HG02759 (cell line): ENCODE measurements at regions not wholly inside any gene's neighbourhood (a gene's known extent, or its start where the extent isn't known, plus 50 kb on each side); places are given as distances from the start of the nearest gene placed in this dataset.
A peak's percentile ranks its signal among the peaks of the same experiment; 100 is the strongest.

ENCODE experiments used
- ATAC-seq: cut with Tn5 transposase; IDR thresholded peaks from one replicate; pipeline ENCODE4 v1.9.1; 2021; ENCODE audit warnings: mild to moderate bottlenecking, moderate library complexity; ENCODE audit not compliant: unreplicated experiment

DNA sequence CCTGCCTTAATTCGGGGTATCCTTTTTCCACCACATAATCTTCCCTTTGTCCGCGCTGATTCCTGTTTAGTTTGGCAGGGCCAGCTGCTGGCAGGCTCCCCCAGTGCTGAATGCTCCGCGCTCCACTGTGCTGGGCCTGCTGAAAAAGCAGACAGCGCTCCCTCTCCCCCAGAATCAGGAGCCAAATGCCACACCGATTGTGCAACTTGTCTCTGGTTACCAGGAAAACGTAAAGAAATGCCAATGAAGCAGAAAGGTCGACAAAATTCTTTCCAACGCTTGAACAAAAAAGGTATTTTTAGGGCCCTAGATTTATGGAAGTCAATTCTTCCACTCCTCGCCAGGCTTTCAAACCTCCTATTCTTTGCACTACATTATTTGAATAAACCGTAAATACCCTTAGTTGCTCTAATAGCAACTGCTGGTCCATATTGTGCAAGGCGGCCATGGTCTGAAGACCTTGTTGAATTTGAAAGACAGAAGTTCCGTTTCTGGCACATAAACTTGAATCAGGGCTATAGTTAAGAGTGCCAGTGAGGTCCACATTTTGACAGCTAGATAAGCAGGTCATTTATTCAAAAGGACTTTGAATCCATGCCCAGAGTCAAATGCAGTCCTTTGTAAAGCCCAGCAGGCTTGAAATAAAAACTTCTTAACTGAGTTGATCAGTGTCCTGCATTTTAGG lies 206.7 kb upstream of the RFC3 start:
- ATAC-seq: no peak

DNA sequence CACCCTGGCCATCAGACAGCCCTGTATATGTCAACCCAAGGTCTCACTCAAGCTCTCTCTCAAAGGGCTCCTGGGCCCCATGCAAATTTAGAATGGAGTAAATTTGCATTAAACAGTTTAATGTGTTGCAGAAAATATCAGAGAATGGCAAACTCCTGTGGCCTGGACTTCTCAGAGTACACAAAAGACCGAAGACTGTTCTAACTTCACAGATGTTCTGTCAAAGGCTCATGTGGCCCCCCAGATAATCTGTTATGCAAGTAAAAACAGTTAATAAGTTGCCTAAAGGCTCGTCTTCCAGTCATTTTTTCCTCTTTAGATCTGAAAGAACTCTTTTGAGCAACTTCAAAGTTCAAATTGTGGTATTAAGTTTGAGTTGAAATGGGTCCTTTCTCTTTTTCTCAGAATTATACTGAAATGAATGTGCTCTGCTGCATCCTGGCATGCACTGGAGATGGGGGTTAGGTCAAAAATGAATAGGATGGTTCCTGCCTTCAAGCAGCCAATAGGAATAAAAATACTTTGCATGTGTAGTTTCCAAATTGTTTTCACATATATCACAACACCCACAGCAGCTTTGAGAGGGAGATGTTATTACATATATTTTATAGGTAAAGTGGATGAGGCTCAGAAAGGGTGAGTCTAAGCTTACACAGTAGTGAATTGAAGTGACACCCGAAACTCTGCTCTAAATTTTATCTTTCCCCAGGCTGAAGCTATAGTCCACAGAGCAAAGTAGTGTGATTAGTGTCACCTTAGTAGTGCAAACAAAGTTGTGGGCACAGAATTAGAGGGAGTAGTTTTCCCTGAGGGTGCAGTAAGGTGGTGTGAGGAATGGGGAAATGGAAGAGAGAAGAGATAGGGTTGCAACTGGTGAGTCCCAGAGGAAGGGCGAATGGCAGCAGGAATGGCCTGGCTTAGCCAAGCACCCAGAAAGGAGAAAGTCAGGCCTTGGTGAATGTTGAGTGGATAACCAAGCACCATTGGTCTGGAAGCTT lies 205.0 kb upstream of the RFC3 start:
- ATAC-seq: peak; percentile 79

DNA sequence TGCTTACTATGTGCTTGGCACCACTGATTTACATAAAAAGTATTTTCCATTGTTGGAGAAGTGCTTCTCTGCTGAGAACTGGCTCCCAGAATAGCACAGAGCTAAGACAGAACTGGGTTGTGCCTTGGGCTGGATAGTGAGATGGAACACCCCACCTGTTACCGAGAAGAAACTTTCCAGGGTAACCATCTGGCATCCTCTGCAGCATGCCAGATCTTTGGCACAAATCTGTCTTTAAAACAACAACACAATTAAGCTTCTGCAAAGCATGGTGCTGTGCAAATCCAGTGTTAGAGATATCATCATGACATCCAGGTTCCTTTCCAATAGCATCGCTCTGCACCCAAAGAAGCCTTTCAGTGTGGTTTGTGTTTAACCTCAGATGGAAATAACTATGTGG lies 202.5 kb upstream of the RFC3 start:
- ATAC-seq: no peak

DNA sequence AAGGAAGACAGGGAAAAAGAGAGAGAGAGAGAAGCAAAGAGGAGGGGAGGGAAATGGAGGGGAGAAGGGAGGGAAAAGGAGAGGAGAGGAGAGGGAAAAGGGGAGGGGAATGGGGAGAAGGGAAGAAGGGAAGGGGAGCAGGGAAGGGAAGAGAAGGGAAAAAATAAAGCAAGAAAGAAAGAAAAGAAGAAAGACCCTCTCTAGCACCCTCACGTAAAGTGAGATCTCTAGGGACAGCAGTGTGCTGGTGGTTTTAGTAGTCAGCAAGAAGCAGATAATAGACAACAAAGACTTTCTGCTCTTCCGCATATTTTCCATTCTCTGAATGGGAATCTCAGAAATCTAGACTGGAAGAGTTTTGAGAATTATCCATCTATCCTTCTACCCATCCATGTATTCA lies 201.8 kb upstream of the RFC3 start:
- no peak for ATAC-seq

DNA sequence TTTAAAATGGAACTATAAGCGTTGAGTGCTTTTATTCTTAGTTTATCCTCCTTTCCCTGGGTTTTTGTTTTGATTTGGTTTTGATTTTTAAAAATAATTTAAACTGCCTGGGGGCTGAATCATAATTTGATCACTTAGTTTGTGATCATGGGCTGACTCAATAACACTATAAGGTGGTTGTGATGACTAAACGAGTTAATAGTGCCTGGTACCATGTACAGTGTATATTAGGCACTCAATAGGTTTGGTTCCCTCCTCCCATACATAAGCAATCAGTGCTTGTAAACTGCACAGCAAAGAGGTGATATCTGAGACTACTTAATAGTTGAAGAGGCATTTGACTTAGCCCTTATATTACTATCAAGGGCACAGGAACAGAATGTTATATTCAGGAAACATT lies 200.9 kb upstream of the RFC3 start:
- ATAC-seq: no peak

DNA sequence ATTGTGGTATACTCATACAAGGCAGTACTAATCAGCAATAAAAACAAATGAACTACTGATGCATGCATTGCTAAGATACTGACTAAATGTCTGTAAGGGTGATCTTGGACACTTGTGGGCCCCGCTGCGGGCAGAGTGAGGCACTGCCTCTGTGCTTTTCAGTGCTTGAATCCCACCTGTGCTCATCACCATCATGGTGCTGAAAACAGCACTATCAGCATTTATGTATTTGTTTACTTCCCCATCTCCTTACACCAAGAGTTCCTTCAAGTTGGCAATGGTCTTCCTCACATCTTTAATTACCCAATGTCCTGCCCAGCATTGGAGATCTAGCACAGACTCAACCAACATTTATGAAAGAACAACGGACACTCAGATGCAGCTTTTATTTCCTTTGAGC lies 193.7 kb upstream of the RFC3 start:
- ATAC-seq: no peak

DNA sequence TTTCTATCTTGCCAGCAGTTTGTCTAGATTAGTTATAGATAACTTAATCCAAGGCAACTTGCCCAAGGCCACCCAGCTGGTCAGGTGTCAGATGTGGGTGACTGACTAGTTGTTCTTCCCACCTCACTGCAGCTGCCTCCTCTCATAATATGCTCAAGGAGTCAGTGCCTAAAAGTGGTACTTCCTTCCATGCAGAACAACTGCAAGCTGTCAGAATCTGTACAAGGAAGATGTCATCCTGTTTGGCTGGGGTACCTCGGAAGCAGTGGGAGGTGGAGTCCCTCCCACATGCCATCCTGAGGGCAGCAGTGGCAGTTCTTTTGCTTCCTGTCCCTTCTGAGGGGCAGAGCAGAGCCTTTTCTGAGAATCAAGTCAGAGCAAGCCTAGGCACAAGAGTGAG lies 193.2 kb upstream of the RFC3 start:
- ATAC-seq: no peak

DNA sequence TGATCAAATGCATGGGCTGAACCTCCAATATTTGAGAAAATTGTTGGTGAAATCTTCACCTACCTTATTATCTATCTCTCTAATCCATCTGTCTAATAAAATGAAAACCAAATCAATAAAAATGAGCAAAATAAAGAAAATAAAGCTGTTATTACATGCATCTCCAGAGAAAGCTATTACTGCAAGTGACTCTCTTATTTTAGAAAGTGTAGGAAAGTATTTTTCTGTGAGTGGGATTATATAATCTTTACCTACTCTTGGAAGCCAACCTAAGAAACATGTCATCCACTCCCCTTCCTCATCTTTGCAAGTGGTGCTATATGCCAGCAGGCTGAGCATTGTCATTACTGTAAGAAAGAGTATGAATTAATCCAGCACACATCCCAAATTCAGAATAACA lies 191.5 kb upstream of the RFC3 start:
- no peak for ATAC-seq

DNA sequence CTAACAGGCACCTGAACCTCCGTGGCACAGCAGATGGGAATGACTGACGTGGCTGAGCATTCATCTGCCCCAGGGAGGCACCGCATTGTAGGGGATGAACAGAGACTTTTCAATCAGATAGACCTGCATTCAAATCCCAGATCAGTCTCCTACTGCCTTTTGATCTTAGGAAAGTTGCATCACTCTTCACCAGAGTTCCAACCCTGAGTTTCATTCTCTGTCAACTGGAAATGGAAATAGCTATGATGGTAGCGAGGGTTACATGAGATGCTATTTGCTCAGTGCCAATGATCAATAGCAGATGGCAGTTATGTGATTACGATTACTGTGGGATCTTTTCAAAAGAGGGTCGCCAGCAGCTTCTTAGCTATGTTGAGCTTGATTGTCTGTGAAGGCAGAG lies 189.3 kb upstream of the RFC3 start:
- no peak for ATAC-seq

DNA sequence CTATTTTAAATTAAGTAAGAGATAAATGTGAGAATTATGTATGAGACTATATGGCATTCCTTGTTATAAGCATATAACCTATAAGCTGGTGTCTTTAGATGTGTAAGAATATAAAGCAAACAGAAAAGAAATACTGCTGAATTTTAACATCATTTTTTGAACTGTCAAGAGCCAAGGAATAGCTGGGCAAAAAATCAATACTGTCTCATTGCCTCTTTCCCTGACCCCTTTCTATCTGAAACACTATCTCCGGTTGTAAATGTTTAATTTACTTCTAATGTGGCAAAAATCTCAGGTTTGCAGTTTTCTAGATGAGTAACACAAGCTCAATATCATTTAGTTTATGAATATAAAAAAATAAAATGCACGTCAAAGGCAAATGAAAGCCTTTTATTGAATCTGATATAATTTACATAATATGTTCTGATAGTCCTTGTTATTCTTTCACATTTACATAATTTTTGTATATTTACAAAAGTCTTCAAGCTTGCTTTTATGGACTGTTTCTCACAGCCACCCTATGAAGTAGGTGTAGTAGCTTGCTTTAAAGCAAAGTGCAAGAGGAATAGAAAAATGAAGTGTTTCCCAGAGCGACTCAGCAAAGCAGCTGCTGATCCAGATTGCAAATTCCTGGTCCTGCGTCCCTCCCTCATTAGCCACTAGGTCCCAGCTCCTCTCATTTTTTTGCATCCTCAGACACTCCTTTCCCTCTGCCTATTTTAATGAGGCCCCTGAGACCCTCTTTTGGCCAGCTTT lies 188.2 kb upstream of the RFC3 start:
- ATAC-seq: no peak

DNA sequence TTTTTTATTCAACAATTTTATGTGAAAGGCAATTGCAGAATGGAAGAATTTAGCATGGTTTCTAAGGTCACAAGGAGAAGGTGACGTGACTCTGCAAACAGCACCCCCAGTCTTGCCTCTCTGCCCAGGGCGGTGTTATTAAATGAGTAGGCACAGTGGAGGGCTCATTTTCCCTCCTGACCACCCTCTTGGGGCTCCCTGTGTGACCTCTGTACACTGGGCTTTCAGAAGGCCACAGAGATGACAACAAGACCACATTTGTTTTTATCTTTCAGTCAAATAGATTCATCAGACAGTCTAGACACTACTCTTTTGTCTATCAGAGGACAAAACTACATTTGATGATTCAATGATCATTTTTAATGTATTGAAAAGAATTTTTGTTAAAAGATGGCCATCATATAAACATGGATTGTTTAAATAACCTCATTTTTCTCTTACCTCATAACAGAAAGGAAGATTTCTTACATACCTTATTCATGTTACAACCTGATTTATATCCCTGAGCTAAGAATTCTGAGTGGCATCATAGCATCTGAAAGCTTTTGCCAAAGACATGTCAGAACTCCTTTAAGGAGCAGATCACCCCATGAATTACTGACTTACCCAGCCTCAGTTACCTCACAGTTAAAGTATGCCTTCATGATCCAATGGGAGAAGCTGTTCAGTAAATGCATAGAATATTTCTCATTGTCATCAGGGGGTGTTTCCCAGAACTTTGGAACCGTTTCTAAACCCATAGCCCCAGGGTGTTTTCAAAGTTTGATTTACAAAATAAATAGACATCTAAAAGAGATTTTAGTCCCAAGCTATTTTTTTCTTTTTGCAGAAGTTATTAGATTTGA lies 184.0 kb upstream of the RFC3 start:
- ATAC-seq: no peak

DNA sequence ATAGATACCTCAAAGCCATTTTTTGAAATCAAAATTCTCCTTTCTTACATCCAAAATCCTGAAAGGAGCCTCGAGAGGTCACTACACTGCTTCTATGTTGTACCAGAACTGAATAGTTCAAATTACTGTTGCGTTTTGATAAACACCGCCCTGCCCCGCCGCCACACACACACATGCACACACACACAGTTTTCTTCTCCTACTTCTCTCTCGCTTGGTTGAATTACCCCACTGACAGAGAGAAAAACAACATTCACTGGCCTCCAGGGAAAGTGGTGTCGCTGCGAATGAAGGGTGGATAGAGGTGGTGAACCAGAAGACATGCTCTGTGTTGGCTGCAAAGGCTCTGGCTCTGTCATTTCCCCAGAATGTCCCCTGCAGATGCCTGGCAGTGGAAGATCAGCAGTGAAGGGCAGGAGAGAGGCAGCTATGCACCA lies 183.4 kb upstream of the RFC3 start:
- ATAC-seq: no peak

DNA sequence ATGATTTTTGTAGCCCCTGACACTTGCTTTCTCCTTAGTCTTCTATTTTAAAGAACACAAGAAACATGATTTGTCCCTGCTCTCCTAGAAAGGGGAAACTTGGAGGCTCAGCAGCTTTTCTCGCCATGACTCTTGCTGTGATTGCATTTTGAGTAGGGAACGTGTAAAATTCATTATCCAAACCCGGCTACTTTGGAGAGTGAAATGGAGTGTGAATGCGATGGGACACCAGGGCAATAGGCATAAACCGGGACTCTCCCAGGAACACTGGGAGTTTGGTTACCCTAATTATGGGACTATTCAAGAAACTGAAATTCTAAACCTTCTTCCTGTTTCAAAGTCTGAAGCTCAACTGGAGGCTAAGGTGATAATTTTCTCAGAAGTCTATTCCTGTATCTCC lies 181.7 kb upstream of the RFC3 start:
- ATAC-seq: no peak

DNA sequence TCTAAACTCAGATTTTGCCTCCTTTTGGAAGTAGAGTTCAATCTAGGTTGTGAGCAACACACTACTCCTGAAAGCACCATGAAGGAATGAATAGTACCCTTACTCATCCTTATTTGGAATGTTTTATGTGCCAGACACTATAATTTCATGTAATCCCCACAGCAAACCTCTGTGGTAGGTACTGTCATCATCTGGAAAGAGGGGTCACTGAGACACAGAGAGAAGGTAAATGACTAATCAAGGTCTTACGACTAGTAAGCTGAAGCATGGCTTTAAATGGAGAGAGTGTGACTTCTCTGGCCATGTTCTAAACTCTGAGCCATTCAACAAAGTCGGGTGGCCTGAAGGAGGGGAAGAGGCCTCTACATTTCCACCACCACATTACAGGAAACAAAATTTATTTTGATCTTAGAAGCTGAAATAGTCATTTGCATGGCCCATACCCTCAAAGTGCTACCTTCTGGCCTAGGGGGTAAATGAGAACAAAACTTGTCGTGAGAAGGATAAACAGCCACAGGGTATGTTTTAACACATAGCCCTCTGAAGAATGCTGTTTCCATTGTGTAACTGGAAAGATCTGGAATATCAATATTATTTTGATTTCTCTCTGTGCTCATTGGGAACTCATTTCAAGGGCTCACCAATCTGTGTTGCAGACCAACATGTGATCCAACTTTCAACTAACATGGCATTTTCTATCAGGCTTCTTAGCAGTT lies 180.8 kb upstream of the RFC3 start:
- no peak for ATAC-seq

DNA sequence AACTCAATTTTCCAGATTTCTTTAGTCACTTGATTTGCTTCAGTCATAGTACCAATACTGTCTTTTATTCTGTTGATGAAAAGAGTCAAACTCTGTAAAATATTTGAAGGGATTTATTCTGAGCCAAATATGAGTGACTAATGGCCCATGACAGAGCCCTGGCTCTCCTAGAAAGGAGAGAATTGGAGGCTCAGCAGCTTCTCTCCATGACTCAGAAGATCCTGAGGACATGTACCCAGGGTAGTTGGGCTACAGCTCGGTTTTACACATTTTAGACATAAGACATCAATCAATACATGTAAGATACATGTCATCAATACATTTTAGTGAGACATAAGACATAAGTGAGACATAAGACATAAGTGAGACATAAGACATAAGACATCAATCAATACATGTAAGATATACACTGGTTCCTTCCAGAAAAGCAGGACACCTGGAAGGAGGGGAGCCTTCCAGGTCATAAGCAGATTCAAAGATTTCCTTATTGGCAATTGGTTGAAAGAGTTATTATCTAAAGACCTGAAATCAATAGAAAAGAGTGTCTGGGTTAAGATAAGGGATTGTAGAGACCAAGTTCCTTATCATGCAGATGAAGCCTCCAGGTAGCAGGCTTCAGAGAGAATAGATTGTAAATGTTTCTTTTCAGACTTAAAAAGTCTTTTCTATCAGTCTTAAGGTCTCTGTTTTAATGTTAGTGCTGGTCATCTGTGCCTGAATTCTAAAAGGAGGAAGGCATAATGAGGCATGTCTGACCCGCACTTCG lies 179.8 kb upstream of the RFC3 start:
- no peak for ATAC-seq

DNA sequence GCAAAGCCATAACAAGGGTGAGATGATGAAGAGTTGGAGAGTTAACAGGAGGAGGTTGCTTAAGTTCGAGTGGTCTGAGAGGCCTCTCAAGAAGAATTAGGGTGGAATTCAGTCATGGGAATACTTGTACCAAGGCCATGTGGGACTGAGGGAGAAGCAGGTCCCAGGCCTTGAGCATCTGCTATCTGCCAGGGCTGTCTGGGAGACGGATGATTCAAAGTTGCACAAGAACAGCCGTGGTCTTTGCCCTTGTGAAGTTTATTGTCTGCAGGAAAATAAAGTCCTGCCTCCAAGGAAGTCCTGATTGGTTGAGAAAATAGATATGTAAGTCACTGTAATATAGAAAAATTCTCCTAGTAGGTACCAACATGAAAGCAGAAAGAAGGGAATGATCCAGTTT lies 178.8 kb upstream of the RFC3 start:
- no peak for ATAC-seq

DNA sequence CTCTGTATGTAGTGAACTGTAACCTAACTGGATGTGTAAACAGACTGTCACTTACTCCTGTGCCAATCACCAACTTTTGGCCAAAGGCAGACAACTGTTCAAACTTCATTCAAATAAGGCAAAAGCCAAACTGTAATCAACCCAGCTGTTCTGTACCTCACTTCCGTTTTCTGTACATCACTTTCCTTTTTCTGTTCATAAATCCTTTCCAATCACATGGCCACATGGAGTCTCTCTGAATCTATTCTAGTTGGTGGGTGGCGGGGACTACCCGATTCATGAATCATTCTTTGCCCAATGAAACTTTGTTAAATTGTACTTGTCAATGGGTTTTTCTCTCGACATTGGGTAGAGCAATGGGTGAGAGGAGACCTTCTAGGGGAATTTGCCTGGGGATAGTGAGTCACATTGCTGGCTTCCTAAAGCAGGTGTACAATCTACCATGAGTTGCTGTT lies 178.3 kb upstream of the RFC3 start:
- ATAC-seq: peak; percentile 73

DNA sequence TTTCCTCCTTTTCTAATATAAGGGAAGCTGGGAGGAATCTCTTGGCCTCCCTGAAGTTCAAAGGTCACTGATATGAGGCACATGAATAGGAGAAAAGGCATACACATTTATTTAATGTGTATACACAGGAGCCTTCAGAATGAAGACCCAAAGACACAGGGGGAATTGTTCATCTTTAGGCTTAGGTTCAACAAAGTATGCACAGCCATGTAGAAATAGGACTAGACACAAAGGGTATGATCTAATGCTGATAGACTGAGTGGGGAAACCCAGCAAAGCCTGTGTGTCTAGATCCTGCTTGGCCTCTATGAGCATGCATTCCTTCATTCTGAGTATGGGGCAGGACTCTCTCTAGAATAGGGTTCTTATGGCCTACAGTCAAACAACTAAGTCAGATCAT lies 177.1 kb upstream of the RFC3 start:
- ATAC-seq: no peak
